COLO668 (cell line): ENCODE measurements at regions not wholly inside any gene's neighbourhood (a gene's known extent, or its start where the extent isn't known, plus 50 kb on each side); places are given as distances from the start of the nearest gene placed in this dataset.
"Not testable (repeated sequence)": the region's sequence is repeated elsewhere in the genome, so short reads cannot be mapped to it uniquely, and the experiment has no call there.

Source experiments
- DNase-seq: peaks from one replicate; lab custom pipeline; 2025; ENCODE audit not compliant: unreplicated experiment; lab: John Stamatoyannopoulos, UW

DNA sequence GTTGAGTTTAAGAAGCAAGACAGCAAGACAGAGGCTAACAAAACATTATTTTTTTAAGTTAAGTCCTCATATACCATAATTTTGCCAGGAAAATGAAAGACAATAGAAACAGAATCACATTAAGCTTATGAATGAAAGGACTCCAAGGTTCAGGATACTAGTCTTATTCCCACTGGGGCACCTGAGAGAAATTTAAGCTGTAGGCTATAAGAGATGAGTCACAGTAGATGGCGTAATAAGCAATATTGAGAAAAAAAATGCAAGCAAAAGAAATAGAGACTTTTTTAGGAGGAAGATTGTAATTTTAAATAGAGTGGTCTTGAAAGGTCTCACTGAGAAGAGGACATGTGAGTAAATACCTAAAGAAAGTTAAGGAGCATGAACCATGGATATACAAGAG lies 57.1 kb upstream of the KIF2B start:
- no peak for DNase-seq

DNA sequence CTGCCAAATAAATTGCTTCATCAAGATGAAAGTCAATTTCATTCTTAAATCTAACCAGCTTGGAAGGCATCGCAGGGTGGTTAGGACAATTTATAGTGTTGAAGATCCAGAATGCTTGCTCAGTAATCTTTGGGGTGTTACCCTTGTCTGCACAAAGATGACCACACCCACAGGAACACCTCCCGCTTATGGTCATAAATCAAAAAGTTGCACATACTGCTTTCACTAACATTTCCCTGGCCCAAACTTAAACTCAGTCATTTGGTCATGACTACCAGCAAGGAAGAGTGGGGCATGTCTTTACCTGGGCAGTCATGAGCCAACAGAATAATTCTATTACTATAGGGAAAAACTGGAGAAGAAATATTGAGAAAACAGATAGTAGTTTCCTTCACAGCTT lies 57.6 kb upstream of the KIF2B start:
- no peak for DNase-seq

DNA sequence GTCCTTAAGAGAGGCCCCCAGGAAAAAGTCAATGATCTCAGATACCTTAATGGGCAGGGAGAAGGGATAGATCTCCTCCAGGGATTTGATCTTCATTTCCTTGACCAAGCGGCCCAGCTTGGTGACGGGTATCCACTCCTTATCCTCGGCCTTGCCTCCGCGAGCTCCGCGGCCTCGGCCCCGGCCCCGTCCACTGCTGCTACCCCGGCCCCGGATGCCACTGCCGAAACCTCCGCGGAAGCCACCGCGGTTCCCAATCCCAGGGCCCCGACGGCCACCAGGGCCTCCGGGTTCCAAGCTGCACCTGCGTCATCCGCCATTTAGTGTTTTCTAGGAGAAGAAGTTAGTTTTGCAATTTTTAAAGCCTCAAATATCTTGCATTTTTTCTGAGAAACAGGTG lies 65.2 kb upstream of the KIF2B start:
- DNase-seq: no peak

GRCh38 chr17:53757116-53757515 lies 65.6 kb upstream of the KIF2B start:
- DNase-seq: not testable (repeated sequence)

GRCh38 chr17:53749178-53749577 lies 73.5 kb upstream of the KIF2B start:
- no peak for DNase-seq

DNA sequence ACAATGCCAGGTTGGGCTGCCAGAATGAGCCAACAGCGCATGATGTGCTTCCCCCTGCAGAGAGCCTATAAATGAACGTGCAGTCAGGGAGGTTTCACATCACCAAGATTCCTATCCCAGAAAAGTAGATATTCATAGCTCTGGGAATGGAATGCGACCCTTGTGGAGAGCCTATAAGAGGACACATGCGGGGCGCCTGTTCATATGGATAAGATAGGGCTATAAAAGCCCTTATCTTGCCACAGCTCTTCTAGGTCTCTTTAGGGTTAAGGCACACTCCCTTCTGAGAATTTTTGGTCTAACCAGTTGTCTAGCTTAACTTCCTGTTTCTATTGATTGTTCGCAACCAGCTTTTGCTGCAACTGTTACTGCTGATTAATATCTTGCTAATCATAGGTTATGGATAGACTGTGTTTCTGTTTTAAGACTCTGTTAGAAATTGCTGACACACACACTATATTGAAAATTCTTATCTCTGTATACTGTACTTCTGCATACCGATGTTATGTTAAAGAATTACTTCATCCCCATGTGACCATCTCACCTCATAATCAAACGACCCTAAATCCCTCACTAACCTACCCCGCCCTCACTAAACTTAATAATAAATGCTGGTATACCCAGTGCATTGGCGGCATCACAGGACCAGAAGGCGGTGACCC lies 74.4 kb upstream of the KIF2B start:
- DNase-seq: not testable (repeated sequence)

GRCh38 chr17:53740312-53740711 lies 82.4 kb upstream of the KIF2B start:
- DNase-seq: no peak

GRCh38 chr17:53736516-53737240 lies 86.0 kb upstream of the KIF2B start:
- DNase-seq: no peak

DNA sequence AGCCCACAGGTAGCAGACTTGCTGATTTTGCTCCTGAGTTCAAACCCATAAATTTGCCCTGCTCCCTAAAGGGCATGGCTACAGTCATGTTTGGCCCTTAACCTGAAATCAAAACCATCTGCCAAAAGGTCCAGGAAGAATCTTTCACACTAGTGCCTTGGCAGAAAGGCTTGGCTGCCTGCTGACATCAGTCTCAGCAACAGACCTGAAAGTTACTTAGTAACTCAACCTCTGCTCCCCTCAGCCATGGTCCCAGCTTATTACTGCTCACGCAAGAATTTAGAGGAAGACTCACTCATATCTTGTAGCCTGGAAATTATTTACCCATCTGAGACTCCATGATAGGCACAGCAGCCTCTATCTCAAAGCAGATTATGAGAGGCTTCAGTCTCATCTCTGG lies 98.0 kb upstream of the KIF2B start:
- no peak for DNase-seq

DNA sequence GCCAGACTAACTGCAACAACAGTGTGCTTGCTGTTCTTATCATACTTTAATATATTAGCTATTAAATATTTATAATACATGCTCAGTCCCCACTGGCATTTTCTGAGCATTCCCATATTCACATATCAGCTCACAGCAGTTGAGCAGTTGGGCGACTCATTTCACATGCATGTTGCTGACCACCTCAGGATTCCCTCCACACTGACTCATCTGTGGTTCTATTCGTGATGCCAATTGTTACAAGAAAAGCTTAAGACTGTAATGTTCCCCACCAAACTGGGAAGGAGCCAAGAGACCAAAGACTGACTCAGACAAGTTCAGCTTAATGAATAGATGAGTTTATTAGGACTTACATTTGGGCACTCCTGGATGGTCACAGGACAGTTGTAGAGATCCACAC lies 100.3 kb upstream of the KIF2B start:
- DNase-seq: no peak

GRCh38 chr17:53721101-53721500 lies 101.6 kb upstream of the KIF2B start:
- no peak for DNase-seq

GRCh38 chr17:53719229-53719628 lies 103.5 kb upstream of the KIF2B start:
- no peak for DNase-seq

GRCh38 chr17:53707566-53707965 lies 115.2 kb upstream of the KIF2B start:
- DNase-seq: no peak

GRCh38 chr17:53696286-53696685 lies 126.4 kb upstream of the KIF2B start:
- DNase-seq: no peak

- DNase-seq: no peak
Observed at GRCh38 chr17:53687324-53687723, 135.4 kb upstream of the KIF2B start.

GRCh38 chr17:53680745-53681144 lies 142.0 kb upstream of the KIF2B start:
- no peak for DNase-seq

- no peak for DNase-seq
Observed at GRCh38 chr17:53668854-53669253, 153.9 kb upstream of the KIF2B start.

DNA sequence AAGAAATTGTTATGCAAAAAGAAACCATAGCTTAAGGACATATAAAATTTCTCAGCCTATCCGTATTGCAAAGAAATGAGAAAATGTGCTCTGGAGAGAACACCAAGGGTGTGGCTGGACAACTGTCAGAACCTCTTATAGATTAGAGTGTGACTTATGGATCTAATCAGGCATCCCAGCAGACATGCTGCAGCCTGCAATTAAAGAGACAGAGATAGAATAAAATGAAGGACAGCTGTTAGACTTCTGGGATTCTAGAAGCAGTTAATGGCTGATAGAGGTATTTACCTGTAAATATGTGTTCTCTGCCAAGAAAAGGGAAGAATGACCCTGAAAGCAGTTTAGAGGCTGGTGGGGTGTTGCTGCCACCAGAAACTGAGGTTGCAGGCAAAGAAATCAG lies 160.1 kb upstream of the KIF2B start:
- no peak for DNase-seq

DNA sequence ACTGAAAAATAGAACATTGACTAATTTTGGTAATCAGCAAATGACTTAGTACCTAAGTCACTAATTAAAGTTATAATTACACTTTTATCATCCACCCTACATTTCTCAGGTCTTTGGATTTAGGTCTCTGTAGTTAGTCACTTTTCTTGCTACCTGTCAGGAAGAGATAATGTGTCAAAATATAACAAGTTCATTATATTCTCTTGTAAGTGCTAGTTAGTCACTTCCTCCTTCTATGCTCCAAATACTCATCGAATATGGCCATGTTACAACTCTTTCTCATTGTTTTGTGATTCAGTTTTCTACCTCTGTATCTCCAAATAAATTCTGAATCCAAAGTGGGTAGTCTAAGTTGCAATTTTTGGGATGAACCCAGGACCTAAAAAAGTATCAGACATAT lies 163.5 kb upstream of the KIF2B start:
- no peak for DNase-seq

- DNase-seq: no peak
Observed at GRCh38 chr17:53655591-53655990, 167.1 kb upstream of the KIF2B start.

GRCh38 chr17:53649201-53649600 lies 173.5 kb upstream of the KIF2B start:
- no peak for DNase-seq

DNA sequence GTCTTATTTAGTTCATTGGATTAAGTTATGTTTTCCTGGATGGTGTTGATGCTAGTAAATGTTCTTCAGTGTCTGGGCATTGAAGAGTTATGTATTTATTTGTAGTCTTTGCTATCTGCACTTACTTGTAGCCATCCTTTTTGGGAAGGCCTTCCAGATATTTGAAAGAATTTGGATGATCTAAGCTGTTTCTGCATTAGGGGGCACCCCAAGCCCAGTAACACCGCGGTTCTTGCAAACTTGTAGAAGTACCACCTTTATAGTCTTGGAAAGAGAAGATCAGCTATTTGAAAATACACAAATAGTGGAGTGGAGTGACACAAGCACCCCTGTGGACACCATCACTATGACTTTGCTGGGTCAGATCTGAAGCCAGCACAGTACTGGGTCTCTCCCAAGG lies 175.9 kb upstream of the KIF2B start:
- no peak for DNase-seq

GRCh38 chr17:53640808-53641207 lies 181.9 kb upstream of the KIF2B start:
- DNase-seq: no peak
